NT2/D1 (cell line): ENCODE measurements at regions not wholly inside any gene's neighbourhood (a gene's known extent, or its start where the extent isn't known, plus 50 kb on each side); places are given as distances from the start of the nearest gene placed in this dataset.

Experiments
- DNase-seq: peaks from one replicate; pipeline ENCODE4 v3.0.0-alpha.2; 2011; ENCODE audit warnings: low read depth, low spot score
- H3K27me3 ChIP-seq: 2 replicates; pipeline ENCODE4 v1.6.0; 2011; ENCODE audit warnings: mild to moderate bottlenecking; ENCODE audit not compliant: insufficient read length, insufficient read depth
- H3K36me3 ChIP-seq: 2 replicates; pipeline ENCODE4 v1.6.1; 2011; ENCODE audit warnings: mild to moderate bottlenecking, low read length, mixed read lengths; ENCODE audit not compliant: insufficient read depth, insufficient read length
- H3K4me1 ChIP-seq: 2 replicates; pipeline ENCODE4 v1.5.1; 2011; ENCODE audit not compliant: insufficient read depth, insufficient read length
- H3K4me3 ChIP-seq: 2 replicates; pipeline ENCODE4 v1.5.1; 2011; ENCODE audit warnings: low read depth; ENCODE audit not compliant: insufficient read length
- H3K9ac ChIP-seq: 2 replicates; pipeline ENCODE4 v1.6.0; 2011; ENCODE audit warnings: low read depth; ENCODE audit not compliant: insufficient read length
- H3K9me3 ChIP-seq: 2 replicates; pipeline ENCODE4 v1.5.1; 2011; ENCODE audit warnings: mild to moderate bottlenecking, low read length; ENCODE audit not compliant: insufficient read depth
- SUZ12 ChIP-seq: IDR thresholded peaks from 2 replicates; pipeline ENCODE4 v1.6.1; 2011; ENCODE audit not compliant: insufficient read length, insufficient read depth; ENCODE audit errors: extremely low read depth
- YY1 ChIP-seq: IDR thresholded peaks from 2 replicates; pipeline ENCODE4 v1.6.1; 2011; ENCODE audit not compliant: insufficient read length, insufficient read depth
- ZNF274 ChIP-seq: IDR thresholded peaks from 2 replicates; pipeline ENCODE4 v1.6.1; 2011; ENCODE audit warnings: mild to moderate bottlenecking, low read depth, low read length

DNA sequence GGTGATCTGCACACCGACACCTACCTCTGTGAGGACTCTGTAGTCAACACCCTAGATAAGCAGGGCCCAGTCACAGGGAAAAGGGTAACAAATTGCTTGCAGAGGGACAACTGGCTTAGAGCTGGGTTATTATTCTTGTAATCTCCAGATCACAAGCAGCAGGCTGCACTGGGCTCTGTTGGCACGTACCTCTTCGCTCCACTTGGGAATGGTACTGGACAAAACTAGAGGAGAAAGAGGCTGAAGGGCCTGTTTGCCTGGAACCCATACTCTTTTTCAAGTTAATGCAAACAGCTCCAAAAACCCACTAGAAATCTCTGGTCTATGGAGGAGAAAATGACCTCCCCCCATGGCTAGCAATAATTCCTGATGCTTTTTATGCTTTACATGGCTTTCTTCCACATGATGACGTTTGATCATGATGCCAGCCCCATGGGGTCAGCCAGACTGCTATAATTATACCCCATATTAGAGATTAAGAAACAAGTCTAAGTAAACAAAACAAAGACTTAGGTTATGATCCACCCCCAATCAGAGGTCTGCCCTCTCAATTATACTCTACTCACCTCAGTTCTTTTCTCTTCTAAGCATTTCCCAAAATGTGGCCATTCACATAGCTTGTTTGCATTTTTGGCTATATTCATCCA is 190.0 kb downstream of the UNC5CL start:
- Histone ChIP-seq H3K36me3 (no peaks in the 10 kb centered on the region), H3K27me3 (no peaks in the 10 kb centered on the region), H3K4me3 (no peak overlapping the region), H3K9me3 (no peaks in the 10 kb centered on the region), H3K4me1 (no peaks in the 10 kb centered on the region), H3K9ac (no peak overlapping the region)
- no peak for TF ChIP-seq YY1
- no peak for TF ChIP-seq ZNF274
- TF ChIP-seq SUZ12, result no peak
- no peak for DNase-seq

GRCh38 chr6:40848038-40848437 is 191.0 kb downstream of the UNC5CL start:
- Histone ChIP-seq H3K9ac (no peak overlapping the region), H3K4me1 (no peaks in the 10 kb centered on the region), H3K9me3 (no peaks in the 10 kb centered on the region), H3K27me3 (no peaks in the 10 kb centered on the region), H3K4me3 (no peak overlapping the region), H3K36me3 (no peaks in the 10 kb centered on the region)
- no peak for DNase-seq
- TF ChIP-seq YY1 (no peak), SUZ12 (no peak), ZNF274 (no peak)

- H3K4me1 ChIP-seq, result no peaks in the 10 kb centered on the region
- H3K9me3 ChIP-seq, result no peaks in the 10 kb centered on the region
- DNase-seq, result peak; percentile 52
- no peaks in the 10 kb centered on the region for H3K27me3 ChIP-seq
- no peak overlapping the region for H3K9ac ChIP-seq
- TF ChIP-seq SUZ12 (no peak), YY1 (no peak), ZNF274 (no peak)
- H3K36me3 ChIP-seq, result no peaks in the 10 kb centered on the region
- H3K4me3 ChIP-seq, result no peak overlapping the region
Measured at GRCh38 chr6:40845553-40845952, 193.5 kb downstream of the UNC5CL start.

DNA sequence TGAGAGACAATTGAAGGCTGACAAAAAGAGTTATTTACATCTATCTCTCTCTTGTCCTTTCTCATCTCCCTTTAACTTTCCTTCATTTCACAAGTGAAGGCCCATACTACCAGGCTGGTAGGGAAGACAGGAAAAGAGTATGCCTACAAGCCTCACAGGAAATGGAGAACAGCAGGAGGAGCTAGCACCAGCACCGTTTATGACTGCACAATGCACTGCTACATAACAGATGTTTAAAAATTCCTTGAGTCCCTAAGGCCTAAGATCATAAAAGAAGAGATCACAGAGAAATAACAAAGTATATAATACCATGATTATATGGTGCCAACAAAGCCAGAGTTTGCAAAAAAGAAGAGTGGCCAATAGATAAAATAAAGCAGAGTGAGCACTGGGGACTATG is 194.8 kb downstream of the UNC5CL start:
- H3K4me3 ChIP-seq, result no peak overlapping the region

DNA sequence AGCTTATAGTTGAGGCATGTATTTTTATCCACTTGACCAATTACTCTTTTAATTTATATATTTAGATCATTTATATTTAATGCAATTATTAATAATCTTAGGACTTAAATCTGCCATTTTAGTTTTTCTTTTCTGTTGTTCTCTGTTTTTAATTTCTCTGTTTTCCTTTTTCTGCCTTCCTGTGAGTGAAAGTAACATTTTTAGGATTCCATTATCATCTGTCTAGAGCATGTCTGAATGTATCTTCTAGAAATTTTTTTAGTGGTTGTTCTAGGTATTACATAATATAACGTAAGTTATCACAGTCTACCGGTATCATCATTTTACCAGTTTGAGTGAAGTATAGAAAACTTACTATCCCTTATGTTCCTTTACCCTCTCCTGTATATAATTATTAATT is 197.3 kb downstream of the UNC5CL start:
- TF ChIP-seq YY1, result no peak
- TF ChIP-seq SUZ12, result no peak
- no peak for TF ChIP-seq ZNF274
- H3K9ac ChIP-seq, result no peak overlapping the region
- no peak for DNase-seq
- no peaks in the 10 kb centered on the region for H3K4me1 ChIP-seq
- H3K9me3 ChIP-seq, result no peaks in the 10 kb centered on the region
- no peaks in the 10 kb centered on the region for H3K36me3 ChIP-seq
- H3K27me3 ChIP-seq, result no peaks in the 10 kb centered on the region
- H3K4me3 ChIP-seq, result no peak overlapping the region

More for the DNA sequence above, 194.8 kb downstream of the UNC5CL start:
- Histone ChIP-seq H3K9ac (no peak overlapping the region), H3K27me3 (no peaks in the 10 kb centered on the region), H3K9me3 (no peaks in the 10 kb centered on the region), H3K4me1 (no peaks in the 10 kb centered on the region), H3K36me3 (no peaks in the 10 kb centered on the region)
- no peak for DNase-seq
- TF ChIP-seq YY1 (no peak), SUZ12 (no peak), ZNF274 (no peak)

GRCh38 chr6:40832691-40833090 is 206.3 kb downstream of the UNC5CL start:
- no peaks in the 10 kb centered on the region for H3K9me3 ChIP-seq
- no peaks in the 10 kb centered on the region for H3K36me3 ChIP-seq
- no peak overlapping the region for H3K9ac ChIP-seq
- H3K27me3 ChIP-seq, result no peaks in the 10 kb centered on the region
- no peaks in the 10 kb centered on the region for H3K4me1 ChIP-seq
- no peak overlapping the region for H3K4me3 ChIP-seq
- no peak for DNase-seq
- TF ChIP-seq ZNF274, result no peak
- no peak for TF ChIP-seq SUZ12
- TF ChIP-seq YY1, result no peak

DNA sequence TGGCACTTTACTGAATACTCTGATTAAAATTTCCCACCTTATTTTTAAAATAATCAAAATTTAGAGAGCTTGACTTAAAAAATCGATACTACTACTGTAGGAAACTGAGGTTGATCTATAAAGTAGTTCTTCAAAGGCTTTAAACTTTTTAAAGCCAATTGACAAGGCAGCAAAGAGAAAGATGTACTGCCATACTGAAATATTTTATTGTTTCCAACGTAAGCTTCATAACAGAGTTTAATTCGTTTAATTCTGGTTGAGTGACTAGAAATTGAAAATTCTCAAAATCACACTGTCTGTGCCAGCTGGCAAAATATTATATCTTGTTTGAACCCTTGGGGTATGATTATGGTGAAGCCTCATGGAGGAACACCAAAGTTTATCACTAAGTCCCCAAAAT is 207.6 kb downstream of the UNC5CL start:
- H3K27me3 ChIP-seq, result no peaks in the 10 kb centered on the region
- TF ChIP-seq SUZ12 (no peak), YY1 (no peak), ZNF274 (no peak)
- H3K4me3 ChIP-seq, result no peak overlapping the region
- no peaks in the 10 kb centered on the region for H3K9me3 ChIP-seq
- no peaks in the 10 kb centered on the region for H3K4me1 ChIP-seq
- no peak for DNase-seq
- no peak overlapping the region for H3K9ac ChIP-seq
- no peaks in the 10 kb centered on the region for H3K36me3 ChIP-seq
